Neural cell (in vitro differentiated cells): ENCODE measurements at regions not wholly inside any gene's neighbourhood (a gene's known extent, or its start where the extent isn't known, plus 50 kb on each side); places are given as distances from the start of the nearest gene placed in this dataset.
"Not testable (repeated sequence)": the region's sequence is repeated elsewhere in the genome, so short reads cannot be mapped to it uniquely, and the experiment has no call there.

Experiments
- H2AFZ ChIP-seq: fragments of 200-600, 300-800 bp; sonication (generic), shearing (Covaris generic); 2 replicates; pipeline ENCODE4 v1.6.0; 2014; ENCODE audit warnings: low read depth, mild to moderate bottlenecking, antibody characterized with exemption, low read length, moderate library complexity
- H3F3A ChIP-seq: fragments of 200-600 bp; shearing (Covaris generic); 2 replicates; pipeline ENCODE4 v1.6.1; 2016; ENCODE audit warnings: mild to moderate bottlenecking, moderate library complexity, mixed read lengths, antibody characterized with exemption, low read length; ENCODE audit not compliant: insufficient read depth, poor library complexity, severe bottlenecking
- H3K27ac ChIP-seq: fragments of 200-600, 300-800 bp; sonication (generic), shearing (Covaris generic); 2 replicates; pipeline ENCODE4 v1.5.1; 2014; ENCODE audit warnings: mild to moderate bottlenecking, low read length, moderate library complexity
- H3K27me3 ChIP-seq: fragments of 300-800, 200-600 bp; sonication (generic), shearing (Covaris generic); 2 replicates; pipeline ENCODE4 v1.6.0; 2014; ENCODE audit warnings: mild to moderate bottlenecking, low read depth, low read length, moderate library complexity; ENCODE audit not compliant: insufficient read depth
- H3K36me3 ChIP-seq: fragments of 300-800, 200-600 bp; sonication (generic), shearing (Covaris generic); 2 replicates; pipeline ENCODE4 v1.5.1; 2014; ENCODE audit warnings: mild to moderate bottlenecking, antibody characterized with exemption, low read length, moderate library complexity; ENCODE audit not compliant: insufficient read depth
- H3K4me2 ChIP-seq: fragments of 300-800, 200-600 bp; sonication (generic), shearing (Covaris generic); 2 replicates; pipeline ENCODE4 v1.6.0; 2014; ENCODE audit warnings: mild to moderate bottlenecking, low read length
- H3K4me3 ChIP-seq: fragments of 300-800, 200-600 bp; sonication (generic), shearing (Covaris generic); 2 replicates; pipeline ENCODE4 v1.5.1; 2014; ENCODE audit warnings: mild to moderate bottlenecking, low read length, moderate library complexity
- H3K79me2 ChIP-seq: fragments of 200-600 bp; shearing (Covaris generic); replicated peaks from 2 replicates; pipeline ENCODE4 v1.6.0; 2014; ENCODE audit warnings: mild to moderate bottlenecking, low read length, moderate library complexity; ENCODE audit not compliant: insufficient read depth
- H3K9ac ChIP-seq: fragments of 300-800, 200-600 bp; sonication (generic), shearing (Covaris generic); 2 replicates; pipeline ENCODE4 v1.6.1; 2016; ENCODE audit warnings: mild to moderate bottlenecking, low read length, mixed read lengths
- H3K9me2 ChIP-seq: fragments of 200-600 bp; shearing (Covaris generic); 2 replicates; pipeline ENCODE4 v1.6.1; 2016; ENCODE audit warnings: mild to moderate bottlenecking, low read length, mixed read lengths; ENCODE audit not compliant: insufficient read depth
- H3K9me3 ChIP-seq: fragments of 200-600, 300-800 bp; sonication (generic), shearing (Covaris generic); 2 replicates; pipeline ENCODE4 v1.6.1; 2016; ENCODE audit warnings: mild to moderate bottlenecking, mixed run types, low read length, moderate library complexity, mixed read lengths
- H4K20me1 ChIP-seq: fragments of 200-600 bp; shearing (Covaris generic); 2 replicates; pipeline ENCODE4 v1.6.1; 2016; ENCODE audit warnings: mild to moderate bottlenecking, mixed run types; ENCODE audit not compliant: insufficient read depth
- EP300 ChIP-seq: fragments of 450-650 bp; conservative IDR thresholded peaks from 2 replicates; pipeline ENCODE4 v1.6.1; 2014; ENCODE audit warnings: antibody characterized with exemption, mild to moderate bottlenecking, moderate library complexity; ENCODE audit not compliant: poor library complexity, severe bottlenecking
- EZH2 ChIP-seq: fragments of 200-600, 300-800 bp; shearing (Covaris generic), sonication (generic); IDR thresholded peaks from 2 replicates; pipeline ENCODE4 v1.6.1; 2014; ENCODE audit warnings: antibody characterized with exemption, low read length, borderline replicate concordance, mild to moderate bottlenecking; ENCODE audit not compliant: insufficient read depth, poor library complexity, severe bottlenecking
- MXI1 ChIP-seq: fragments of 450-650 bp; conservative IDR thresholded peaks from 2 replicates; pipeline ENCODE4 v1.6.1; 2014; ENCODE audit warnings: antibody characterized with exemption, mild to moderate bottlenecking; ENCODE audit not compliant: poor library complexity, severe bottlenecking
- POLR2AphosphoS5 ChIP-seq: IDR thresholded peaks from 2 replicates; pipeline ENCODE4 v1.6.1; 2012
- RAD21 ChIP-seq: fragments of 450-650 bp; conservative IDR thresholded peaks from 2 replicates; pipeline ENCODE4 v1.6.1; 2014; ENCODE audit warnings: antibody characterized with exemption, mild to moderate bottlenecking, moderate library complexity
- SMC3 ChIP-seq: fragments of 450-650 bp; conservative IDR thresholded peaks from 2 replicates; pipeline ENCODE4 v1.6.1; 2014; ENCODE audit warnings: antibody characterized with exemption, mild to moderate bottlenecking, moderate library complexity; ENCODE audit not compliant: poor library complexity
- TAF1 ChIP-seq: IDR thresholded peaks from 2 replicates; pipeline ENCODE4 v1.6.1; 2012; ENCODE audit warnings: low read depth
- TF ChIP-seq, protein P1 (sequence below): IDR thresholded peaks from 2 replicates; pipeline ENCODE4 v1.6.1; 2012; ENCODE audit warnings: borderline replicate concordance
- TF ChIP-seq, protein P2 (sequence below): fragments of 450-650 bp; IDR thresholded peaks from 2 replicates; pipeline ENCODE4 v1.5.1; 2014; ENCODE audit warnings: antibody characterized with exemption, mild to moderate bottlenecking, moderate library complexity; ENCODE audit not compliant: poor library complexity, severe bottlenecking

DNA sequence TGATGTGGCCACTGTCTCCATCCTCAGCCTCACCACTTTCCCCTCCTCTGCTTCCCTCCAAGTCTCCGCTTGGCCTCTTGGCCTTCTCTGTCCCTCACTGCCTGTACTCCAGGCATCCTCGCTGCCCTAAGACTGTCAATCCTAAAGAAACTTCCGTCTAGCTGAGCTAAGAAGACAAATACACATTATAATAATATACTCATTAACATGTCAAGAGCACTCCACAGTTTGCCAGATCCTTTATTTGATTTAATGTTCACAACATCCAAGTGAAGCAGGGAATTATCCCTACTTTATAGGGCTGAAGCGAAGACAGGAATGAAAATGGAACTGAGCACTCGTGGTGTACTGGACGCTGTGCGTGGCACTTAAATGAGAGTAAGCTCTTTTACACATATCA lies 72.4 kb upstream of the SLC22A23 start:
- no peaks in the 10 kb centered on the region for H3K9me3 ChIP-seq
- TF ChIP-seq POLR2AphosphoS5: peak; percentile 55
- no peak for TF ChIP-seq MXI1
- TF ChIP-seq RAD21: no peak
- TF ChIP-seq, protein P1, sequence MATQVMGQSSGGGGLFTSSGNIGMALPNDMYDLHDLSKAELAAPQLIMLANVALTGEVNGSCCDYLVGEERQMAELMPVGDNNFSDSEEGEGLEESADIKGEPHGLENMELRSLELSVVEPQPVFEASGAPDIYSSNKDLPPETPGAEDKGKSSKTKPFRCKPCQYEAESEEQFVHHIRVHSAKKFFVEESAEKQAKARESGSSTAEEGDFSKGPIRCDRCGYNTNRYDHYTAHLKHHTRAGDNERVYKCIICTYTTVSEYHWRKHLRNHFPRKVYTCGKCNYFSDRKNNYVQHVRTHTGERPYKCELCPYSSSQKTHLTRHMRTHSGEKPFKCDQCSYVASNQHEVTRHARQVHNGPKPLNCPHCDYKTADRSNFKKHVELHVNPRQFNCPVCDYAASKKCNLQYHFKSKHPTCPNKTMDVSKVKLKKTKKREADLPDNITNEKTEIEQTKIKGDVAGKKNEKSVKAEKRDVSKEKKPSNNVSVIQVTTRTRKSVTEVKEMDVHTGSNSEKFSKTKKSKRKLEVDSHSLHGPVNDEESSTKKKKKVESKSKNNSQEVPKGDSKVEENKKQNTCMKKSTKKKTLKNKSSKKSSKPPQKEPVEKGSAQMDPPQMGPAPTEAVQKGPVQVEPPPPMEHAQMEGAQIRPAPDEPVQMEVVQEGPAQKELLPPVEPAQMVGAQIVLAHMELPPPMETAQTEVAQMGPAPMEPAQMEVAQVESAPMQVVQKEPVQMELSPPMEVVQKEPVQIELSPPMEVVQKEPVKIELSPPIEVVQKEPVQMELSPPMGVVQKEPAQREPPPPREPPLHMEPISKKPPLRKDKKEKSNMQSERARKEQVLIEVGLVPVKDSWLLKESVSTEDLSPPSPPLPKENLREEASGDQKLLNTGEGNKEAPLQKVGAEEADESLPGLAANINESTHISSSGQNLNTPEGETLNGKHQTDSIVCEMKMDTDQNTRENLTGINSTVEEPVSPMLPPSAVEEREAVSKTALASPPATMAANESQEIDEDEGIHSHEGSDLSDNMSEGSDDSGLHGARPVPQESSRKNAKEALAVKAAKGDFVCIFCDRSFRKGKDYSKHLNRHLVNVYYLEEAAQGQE: peak; percentile 60
- TF ChIP-seq EZH2: no peak
- no peak for TF ChIP-seq SMC3
- peak; percentile 74 for TF ChIP-seq EP300
- H3K9me2 ChIP-seq: no peaks in the 10 kb centered on the region
- H3K36me3 ChIP-seq: no peaks in the 10 kb centered on the region
- H2AFZ ChIP-seq: no peak overlapping the region
- no peaks in the 10 kb centered on the region for H3F3A ChIP-seq
- H3K4me2 ChIP-seq: no peak overlapping the region
- no peak overlapping the region for H3K9ac ChIP-seq
- H3K79me2 ChIP-seq: no peaks in the 10 kb centered on the region
- no peaks in the 10 kb centered on the region for H3K27me3 ChIP-seq
- peak overlapping the region; percentile 36 for H3K27ac ChIP-seq
- peak overlapping the region; percentile 11 for H3K4me3 ChIP-seq
- H4K20me1 ChIP-seq: no peaks in the 10 kb centered on the region

DNA sequence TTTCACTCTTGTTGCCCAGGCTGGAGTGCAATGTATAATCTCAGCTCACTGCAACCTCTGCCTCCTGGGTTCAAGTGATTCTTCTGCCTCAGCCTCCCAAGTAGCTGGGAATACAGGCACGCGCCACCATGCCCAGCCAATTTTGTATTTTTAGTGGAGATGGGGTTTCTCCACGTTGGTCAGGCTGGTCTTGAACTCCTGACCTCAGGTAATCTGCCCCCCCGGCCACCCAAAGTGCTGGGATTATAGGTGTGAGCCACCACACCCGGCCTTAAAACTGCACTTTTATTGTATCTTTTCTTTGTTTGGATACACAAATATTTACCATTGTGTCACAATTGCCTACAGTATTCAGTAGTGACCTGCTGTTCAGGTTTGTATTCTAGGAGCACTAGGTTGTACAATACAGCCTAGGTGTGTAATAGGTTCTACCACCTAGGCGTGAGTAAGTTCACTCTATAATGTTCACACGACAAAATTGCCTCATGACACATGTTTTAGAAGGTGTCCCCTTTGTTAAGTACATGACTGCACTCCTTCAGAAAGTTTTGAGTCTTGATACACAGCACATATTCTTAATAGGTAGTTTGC lies 71.3 kb upstream of the SLC22A23 start:
- H3K4me2 ChIP-seq, H3K4me3 ChIP-seq, H3K79me2 ChIP-seq, H3K9me2 ChIP-seq, H3K36me3 ChIP-seq, H3K27ac ChIP-seq, H3K9ac ChIP-seq, H2AFZ ChIP-seq, H4K20me1 ChIP-seq, H3K27me3 ChIP-seq, H3K9me3 ChIP-seq, H3F3A ChIP-seq: not testable (repeated sequence)

DNA sequence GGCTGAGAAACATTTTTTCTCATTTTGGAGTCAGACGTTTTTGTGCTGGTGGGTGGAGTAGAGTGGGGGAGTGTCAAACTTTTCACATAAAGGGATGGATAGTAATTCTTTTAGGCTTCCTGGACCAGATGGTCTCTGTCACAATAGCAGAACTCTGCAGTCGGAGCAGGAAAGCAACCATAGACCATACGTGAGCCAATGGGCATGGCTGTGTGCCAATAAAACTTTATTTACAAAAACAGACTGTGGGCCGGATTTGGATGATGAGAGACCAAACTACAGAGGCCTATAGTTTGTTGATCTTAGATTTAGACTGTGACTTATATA lies 70.8 kb upstream of the SLC22A23 start:
- Histone ChIP-seq H3K9me2 (no peaks in the 10 kb centered on the region), H3K4me2 (no peak overlapping the region), H3K4me3 (no peak overlapping the region), H2AFZ (no peak overlapping the region), H3K36me3 (no peaks in the 10 kb centered on the region), H3F3A (no peaks in the 10 kb centered on the region), H3K79me2 (no peaks in the 10 kb centered on the region), H3K27me3 (no peaks in the 10 kb centered on the region), H3K9me3 (no peaks in the 10 kb centered on the region), H3K9ac (no peak overlapping the region), H3K27ac (no peak overlapping the region), H4K20me1 (no peaks in the 10 kb centered on the region)
- no peak for TF ChIP-seq MXI1
- TF ChIP-seq EZH2: no peak
- TF ChIP-seq TAF1: no peak
- TF ChIP-seq POLR2AphosphoS5: no peak
- TF ChIP-seq, protein P1: no peak
- no peak for TF ChIP-seq RAD21
- no peak for TF ChIP-seq EP300
- TF ChIP-seq, protein P2, sequence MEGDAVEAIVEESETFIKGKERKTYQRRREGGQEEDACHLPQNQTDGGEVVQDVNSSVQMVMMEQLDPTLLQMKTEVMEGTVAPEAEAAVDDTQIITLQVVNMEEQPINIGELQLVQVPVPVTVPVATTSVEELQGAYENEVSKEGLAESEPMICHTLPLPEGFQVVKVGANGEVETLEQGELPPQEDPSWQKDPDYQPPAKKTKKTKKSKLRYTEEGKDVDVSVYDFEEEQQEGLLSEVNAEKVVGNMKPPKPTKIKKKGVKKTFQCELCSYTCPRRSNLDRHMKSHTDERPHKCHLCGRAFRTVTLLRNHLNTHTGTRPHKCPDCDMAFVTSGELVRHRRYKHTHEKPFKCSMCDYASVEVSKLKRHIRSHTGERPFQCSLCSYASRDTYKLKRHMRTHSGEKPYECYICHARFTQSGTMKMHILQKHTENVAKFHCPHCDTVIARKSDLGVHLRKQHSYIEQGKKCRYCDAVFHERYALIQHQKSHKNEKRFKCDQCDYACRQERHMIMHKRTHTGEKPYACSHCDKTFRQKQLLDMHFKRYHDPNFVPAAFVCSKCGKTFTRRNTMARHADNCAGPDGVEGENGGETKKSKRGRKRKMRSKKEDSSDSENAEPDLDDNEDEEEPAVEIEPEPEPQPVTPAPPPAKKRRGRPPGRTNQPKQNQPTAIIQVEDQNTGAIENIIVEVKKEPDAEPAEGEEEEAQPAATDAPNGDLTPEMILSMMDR: no peak
- TF ChIP-seq SMC3: no peak
